HUES48 (cell line): ENCODE measurements at regions not wholly inside any gene's neighbourhood (a gene's known extent, or its start where the extent isn't known, plus 50 kb on each side); places are given as distances from the start of the nearest gene placed in this dataset.
A peak's percentile ranks its signal among the peaks of the same experiment; 100 is the strongest.
"Not testable (repeated sequence)": the region's sequence is repeated elsewhere in the genome, so short reads cannot be mapped to it uniquely, and the experiment has no call there.

Experiments
- H3K27ac ChIP-seq: one replicate; pipeline ENCODE4 v1.7.0; 2013; ENCODE audit warnings: low read depth, low read length, inconsistent platforms
- H3K27me3 ChIP-seq: 2 replicates; pipeline ENCODE4 v1.6.1; 2013; ENCODE audit warnings: mild to moderate bottlenecking, low read length; ENCODE audit not compliant: control insufficient read depth, insufficient read depth
- H3K36me3 ChIP-seq: 2 replicates; pipeline ENCODE4 v1.6.1; 2013; ENCODE audit warnings: low read length; ENCODE audit not compliant: control insufficient read depth, insufficient read depth
- H3K4me1 ChIP-seq: 2 replicates; pipeline ENCODE4 v1.6.1; 2013; ENCODE audit warnings: mild to moderate bottlenecking, low read length; ENCODE audit not compliant: control insufficient read depth, insufficient read depth
- H3K4me3 ChIP-seq: 2 replicates; pipeline ENCODE4 v1.5.1; 2013; ENCODE audit warnings: mild to moderate bottlenecking, low read depth, low read length
- H3K9ac ChIP-seq: 2 replicates; pipeline ENCODE4 v1.6.1; 2013; ENCODE audit warnings: mild to moderate bottlenecking, low read depth, low read length, moderate library complexity
- H3K9me3 ChIP-seq: 2 replicates; pipeline ENCODE4 v1.6.1; 2013; ENCODE audit warnings: low read length; ENCODE audit not compliant: control insufficient read depth, insufficient read depth

DNA sequence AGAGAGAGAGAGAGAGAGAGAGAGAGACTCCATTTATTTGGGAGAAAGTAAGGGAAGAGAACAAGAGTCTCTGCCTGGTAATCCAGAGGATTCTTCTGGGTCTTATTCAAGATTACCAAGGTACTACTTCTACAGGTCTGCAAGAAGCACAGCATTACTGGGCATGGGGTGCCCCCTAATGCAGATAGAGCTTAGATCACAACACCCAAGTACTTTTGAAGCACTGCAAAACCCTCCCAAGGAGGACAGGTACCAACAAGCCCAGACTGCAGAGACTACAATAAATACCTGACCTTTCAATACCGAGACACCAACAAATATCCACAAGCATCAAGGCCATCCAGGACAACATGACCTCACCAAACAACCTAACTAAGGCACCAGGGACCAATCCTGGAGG is 94.7 kb upstream of the PHF24 start:
- Histone ChIP-seq H3K36me3 (no peaks in the 10 kb centered on the region), H3K4me1 (no peaks in the 10 kb centered on the region), H3K27ac (no peak overlapping the region), H3K9me3 (peaks cover 5% of the 10 kb centered on the region; the same call in 1 of the 2 replicates), H3K9ac (no peak overlapping the region), H3K4me3 (no peak overlapping the region), H3K27me3 (no peaks in the 10 kb centered on the region)

DNA sequence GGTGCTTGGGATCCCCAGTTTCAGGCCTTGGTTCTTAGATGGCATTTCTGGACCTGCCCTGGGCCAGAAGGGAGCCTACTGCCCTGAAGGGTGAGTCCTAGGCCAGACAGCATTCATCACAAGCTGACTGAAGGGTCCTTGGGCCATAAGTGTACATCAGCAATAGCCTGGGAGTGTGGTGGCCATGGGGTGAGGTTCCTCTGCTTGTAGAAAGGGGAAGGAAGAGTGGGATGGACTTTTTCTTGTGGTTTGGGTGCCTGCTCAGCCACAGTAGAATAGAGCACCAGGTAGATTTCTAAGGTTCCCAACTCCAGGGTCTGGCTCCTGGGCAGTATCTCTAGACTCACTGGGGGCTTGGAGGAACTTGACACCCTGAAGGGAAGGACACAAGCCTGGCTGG is 95.2 kb upstream of the PHF24 start:
- Histone ChIP-seq H3K9ac (no peak overlapping the region), H3K36me3 (no peaks in the 10 kb centered on the region), H3K27me3 (no peaks in the 10 kb centered on the region), H3K4me1 (no peaks in the 10 kb centered on the region), H3K4me3 (no peak overlapping the region), H3K9me3 (peaks cover 10% of the 10 kb centered on the region; the same call in 1 of the 2 replicates), H3K27ac (no peak overlapping the region)

DNA sequence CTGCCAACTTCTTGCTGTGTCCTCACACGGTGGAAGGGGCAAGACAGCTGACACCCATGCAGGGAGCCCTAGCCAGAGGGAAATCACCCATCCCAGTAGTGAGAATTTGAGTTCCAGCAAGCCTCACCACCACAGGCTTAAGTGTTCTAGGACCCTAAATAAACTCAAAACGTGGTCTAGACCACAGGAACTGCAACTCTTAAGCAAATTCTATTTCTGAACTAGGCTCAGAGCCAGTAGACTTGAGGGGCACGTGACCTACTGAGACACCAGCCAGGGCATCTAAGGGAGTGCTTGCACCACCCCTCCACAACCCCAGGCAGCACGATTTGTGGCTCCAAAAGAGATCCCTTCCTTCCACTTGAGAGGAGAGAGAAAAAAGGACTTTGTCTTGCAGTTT is 96.0 kb upstream of the PHF24 start:
- Histone ChIP-seq H3K27me3 (no peaks in the 10 kb centered on the region), H3K27ac (no peak overlapping the region), H3K4me1 (no peaks in the 10 kb centered on the region), H3K9me3 (peaks cover 10% of the 10 kb centered on the region; the same call in 1 of the 2 replicates), H3K36me3 (no peaks in the 10 kb centered on the region), H3K4me3 (no peak overlapping the region), H3K9ac (no peak overlapping the region)

DNA sequence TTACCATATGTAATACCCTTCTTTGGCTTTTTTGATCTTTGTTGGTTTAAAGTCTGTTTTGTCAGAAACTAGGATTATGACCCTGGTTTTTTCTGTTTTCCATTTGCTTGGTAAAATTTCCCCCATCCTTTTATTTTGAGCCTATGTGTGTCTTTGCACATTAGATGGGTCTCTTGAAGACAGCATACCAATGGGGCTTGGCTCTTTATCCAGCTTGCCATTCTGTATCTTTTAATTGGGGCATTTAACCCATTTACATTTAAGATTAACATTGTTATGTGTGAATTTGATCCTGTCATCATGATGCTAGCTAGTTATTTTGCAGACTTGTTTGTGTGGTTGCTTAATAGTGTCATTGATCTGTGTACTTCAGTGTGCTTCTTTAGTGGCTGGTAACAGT is 103.1 kb upstream of the PHF24 start:
- H3K27me3 ChIP-seq, H3K4me3 ChIP-seq, H3K4me1 ChIP-seq, H3K27ac ChIP-seq, H3K9ac ChIP-seq, H3K36me3 ChIP-seq: not testable (repeated sequence)
- peaks cover 23% of the 10 kb centered on the region for H3K9me3 ChIP-seq

DNA sequence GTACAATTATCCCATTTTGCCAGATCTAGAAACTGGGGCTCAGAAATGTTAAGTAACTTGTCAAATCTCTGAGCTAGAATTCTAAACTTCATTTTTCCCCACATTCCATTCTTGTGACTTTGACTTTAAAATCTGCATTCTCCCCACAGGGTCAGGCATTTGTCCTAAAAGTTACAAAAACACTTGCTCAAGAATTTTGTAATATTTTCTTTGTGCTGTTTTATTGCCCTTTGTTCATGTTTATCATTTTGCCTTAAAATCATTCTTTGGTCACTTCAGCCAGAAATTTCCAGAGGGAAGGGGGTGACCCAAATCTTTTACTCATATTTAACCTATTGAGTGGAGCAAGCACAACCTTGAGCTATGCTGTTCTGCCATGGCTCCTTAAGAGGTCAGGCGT is 120.1 kb upstream of the CCL21 start:
- Histone ChIP-seq H3K27ac (no peak overlapping the region), H3K36me3 (no peaks in the 10 kb centered on the region), H3K4me1 (no peaks in the 10 kb centered on the region), H3K4me3 (no peak overlapping the region), H3K9ac (no peak overlapping the region), H3K9me3 (no peaks in the 10 kb centered on the region), H3K27me3 (peaks cover 2% of the 10 kb centered on the region; the same call in 1 of the 2 replicates)

DNA sequence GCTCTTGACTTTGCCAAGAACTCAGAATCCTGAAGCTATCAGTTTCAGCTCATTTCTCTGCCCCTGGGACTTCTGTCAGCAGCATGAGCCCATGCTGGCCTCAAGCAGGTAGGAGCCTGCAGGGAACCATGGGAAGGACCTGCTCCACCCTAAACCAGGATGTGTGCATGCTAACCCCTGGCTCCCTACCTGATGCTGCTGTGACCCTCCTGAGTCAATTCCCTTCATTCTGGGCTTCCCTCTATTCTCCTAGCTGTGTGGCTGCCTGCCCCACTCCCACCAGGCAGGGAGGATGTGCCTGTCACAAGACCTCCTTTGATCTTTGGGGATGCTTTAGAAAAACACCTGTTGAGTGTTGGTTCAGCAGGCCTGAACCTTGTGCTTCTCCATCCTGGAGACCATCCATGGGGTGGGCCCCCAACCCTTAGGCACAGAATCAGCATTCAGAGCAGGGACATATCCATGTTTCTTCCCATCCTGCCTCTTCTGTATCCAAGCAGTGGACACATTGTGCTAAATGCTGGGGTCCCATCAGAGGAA is 117.1 kb upstream of the CCL21 start:
- Histone ChIP-seq H3K27ac (no peak overlapping the region), H3K9ac (no peak overlapping the region), H3K4me1 (no peaks in the 10 kb centered on the region), H3K27me3 (peaks cover 2% of the 10 kb centered on the region; the same call in 1 of the 2 replicates), H3K4me3 (no peak overlapping the region), H3K9me3 (no peaks in the 10 kb centered on the region), H3K36me3 (no peaks in the 10 kb centered on the region)

DNA sequence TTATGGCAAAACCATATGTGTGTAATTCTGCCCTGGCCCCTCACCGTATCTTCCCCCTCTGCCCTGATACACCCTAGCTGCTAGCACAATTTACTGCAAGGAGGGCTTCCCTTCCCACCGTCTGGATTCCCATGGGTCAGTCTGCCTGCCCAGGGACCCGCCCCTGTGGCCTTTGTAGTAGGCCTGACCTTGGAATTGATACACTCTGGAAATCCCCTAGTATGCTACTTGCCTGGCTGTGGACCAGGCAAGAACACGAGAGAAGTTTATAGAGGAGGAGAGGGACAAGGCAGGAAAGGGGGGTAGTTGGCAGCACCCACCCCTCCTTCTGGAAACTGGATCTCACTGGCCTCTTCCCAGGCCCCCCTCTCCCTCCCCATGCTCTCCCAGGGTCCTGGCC is 115.8 kb upstream of the CCL21 start:
- no peak overlapping the region for H3K9ac ChIP-seq
- H3K9me3 ChIP-seq: no peaks in the 10 kb centered on the region
- no peaks in the 10 kb centered on the region for H3K36me3 ChIP-seq
- no peak overlapping the region for H3K27ac ChIP-seq
- H3K27me3 ChIP-seq: peaks cover 2% of the 10 kb centered on the region; the same call in 1 of the 2 replicates
- no peaks in the 10 kb centered on the region for H3K4me1 ChIP-seq
- H3K4me3 ChIP-seq: no peak overlapping the region

DNA sequence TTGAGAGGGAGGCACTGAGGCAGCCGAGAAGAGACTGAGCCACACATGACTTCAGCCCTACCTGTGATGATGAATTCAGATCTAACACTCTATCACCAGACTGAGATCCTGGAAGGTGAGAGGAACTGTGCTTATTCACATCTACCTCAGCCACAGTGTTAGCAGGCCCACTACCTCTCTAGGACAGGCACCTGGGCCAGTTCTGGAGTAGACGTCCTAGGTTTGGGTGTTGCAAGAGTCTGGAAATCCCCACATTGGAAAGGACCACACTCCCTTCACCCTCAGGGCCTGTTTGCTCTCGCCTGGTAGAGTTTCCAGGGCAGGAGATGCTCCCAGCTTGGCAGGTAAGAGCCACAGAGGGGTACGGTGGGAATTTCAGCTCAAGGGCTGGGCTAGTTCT is 113.8 kb upstream of the CCL21 start:
- no peaks in the 10 kb centered on the region for H3K4me1 ChIP-seq
- H3K4me3 ChIP-seq: no peak overlapping the region
- no peak overlapping the region for H3K9ac ChIP-seq
- H3K36me3 ChIP-seq: no peaks in the 10 kb centered on the region
- H3K9me3 ChIP-seq: peaks cover 6% of the 10 kb centered on the region; the same call in 1 of the 2 replicates
- H3K27ac ChIP-seq: no peak overlapping the region
- no peaks in the 10 kb centered on the region for H3K27me3 ChIP-seq

DNA sequence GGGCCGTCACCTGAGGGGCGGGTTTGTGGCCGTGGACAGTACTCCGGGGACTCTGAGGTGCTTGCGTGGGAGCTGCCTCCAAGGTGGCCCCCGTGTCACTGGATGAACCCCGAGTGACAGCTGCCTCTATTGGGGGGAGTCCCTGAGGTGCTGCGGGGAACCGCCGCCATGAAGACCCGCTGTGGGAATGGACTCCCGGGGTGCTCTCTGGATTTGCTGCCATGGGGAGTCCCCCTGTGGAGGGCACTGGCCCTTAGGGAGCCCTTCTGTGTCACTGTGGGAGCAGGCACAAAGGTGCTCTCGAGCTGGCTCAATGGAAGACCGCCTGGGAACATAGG is 100.2 kb upstream of the CCL21 start:
- Histone ChIP-seq H3K27ac (no peak overlapping the region), H3K4me1 (no peaks in the 10 kb centered on the region), H3K27me3 (peaks cover 47% of the 10 kb centered on the region), H3K9me3 (no peaks in the 10 kb centered on the region), H3K4me3 (no peak overlapping the region), H3K36me3 (no peaks in the 10 kb centered on the region), H3K9ac (no peak overlapping the region)

DNA sequence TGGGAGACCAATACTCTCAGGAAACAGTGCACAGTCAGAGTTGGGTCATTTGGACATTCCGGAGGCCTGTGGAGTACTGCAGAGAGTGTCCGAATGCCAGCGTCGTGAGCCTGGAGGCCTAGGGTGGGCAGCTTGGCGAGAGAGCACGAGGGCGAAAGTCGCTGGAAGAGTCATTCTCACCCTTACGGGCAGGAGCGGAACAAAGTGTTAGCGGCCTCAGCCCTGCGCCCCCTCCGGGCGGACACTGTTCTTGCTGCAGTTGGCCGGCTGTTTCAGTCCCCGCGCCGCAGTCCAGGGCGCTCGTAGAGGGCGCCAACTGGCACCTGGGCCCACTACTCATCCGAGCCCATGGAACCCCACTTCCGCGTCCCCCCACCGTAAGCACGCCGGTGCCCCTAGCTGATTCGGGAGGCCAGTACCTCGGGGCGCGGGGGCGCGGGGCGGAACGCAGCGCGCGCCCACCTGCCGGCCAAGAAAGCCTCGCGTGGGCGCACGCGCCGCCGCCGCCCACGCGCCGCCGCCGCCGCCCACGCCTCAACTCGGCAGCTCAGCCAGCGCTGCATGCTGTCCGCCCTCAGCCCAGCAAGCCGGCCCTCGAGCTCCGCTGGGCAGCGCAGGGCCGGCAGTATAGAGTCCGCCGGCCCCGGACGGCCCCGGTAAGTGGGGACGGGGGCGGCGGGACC is 99.7 kb upstream of the CCL21 start:
- Histone ChIP-seq H3K27me3 (peaks cover 47% of the 10 kb centered on the region), H3K4me3 (peak overlapping the region; percentile 32; the same call in 1 of the 2 replicates), H3K4me1 (no peaks in the 10 kb centered on the region), H3K27ac (no peak overlapping the region), H3K36me3 (no peaks in the 10 kb centered on the region), H3K9ac (no peak overlapping the region), H3K9me3 (no peaks in the 10 kb centered on the region)

DNA sequence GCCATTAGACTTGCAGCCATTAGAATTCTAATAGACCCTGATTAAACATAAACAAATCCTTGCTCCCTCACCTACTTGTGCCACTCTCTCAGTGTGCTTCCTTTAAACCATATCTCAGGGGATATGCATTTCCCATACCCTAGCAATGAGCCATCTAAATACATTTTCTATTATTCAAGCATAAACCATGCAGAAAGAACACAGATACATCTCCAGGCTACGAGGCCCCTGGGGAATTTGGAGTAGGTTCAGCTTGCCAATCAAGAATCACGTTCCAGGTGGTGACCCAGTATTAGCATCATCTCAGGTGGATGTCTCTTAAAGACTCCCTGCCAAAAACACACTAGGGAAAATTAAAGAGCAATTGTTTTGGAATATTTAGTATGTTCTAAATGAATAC is 93.0 kb upstream of the CCL21 start:
- Histone ChIP-seq H3K9me3 (no peaks in the 10 kb centered on the region), H3K4me3 (no peak overlapping the region), H3K9ac (no peak overlapping the region), H3K27ac (no peak overlapping the region), H3K27me3 (peaks cover 5% of the 10 kb centered on the region), H3K36me3 (no peaks in the 10 kb centered on the region), H3K4me1 (no peaks in the 10 kb centered on the region)
